Natural killer cell (primary cell): ENCODE measurements at regions not wholly inside any gene's neighbourhood (a gene's known extent, or its start where the extent isn't known, plus 50 kb on each side); places are given as distances from the start of the nearest gene placed in this dataset.

ENCODE experiments used
- ATAC-seq, 3 donors: fragments of 150-1000 bp in 2 of 3; fragments of 200-7000 bp in 1 of 3; cut with Tn5 transposase; 1 replicate in 1 of 3; 2 replicates in 2 of 3; pipeline ENCODE4 v1.10.0; 2021; ENCODE audit warnings: mild to moderate bottlenecking in 2 of 3, moderate library complexity in 2 of 3
- DNase-seq, 2 donors: peaks; one replicate each; pipeline versions ENCODE4 v3.0.0 to v3.0.0-alpha.2; 2013 to 2021; ENCODE audit warnings: mixed read lengths in 1 of 2
- H3K27ac ChIP-seq: one replicate; pipeline ENCODE4 v1.5.1; 2013; ENCODE audit warnings: mild to moderate bottlenecking, low read length
- H3K27me3 ChIP-seq: one replicate; pipeline ENCODE4 v1.6.1; 2013; ENCODE audit warnings: low read length; ENCODE audit not compliant: control insufficient read depth, insufficient read depth
- H3K36me3 ChIP-seq: one replicate; pipeline ENCODE4 v1.6.1; 2013; ENCODE audit warnings: low read length; ENCODE audit not compliant: control insufficient read depth, insufficient read depth
- H3K4me1 ChIP-seq: one replicate; pipeline ENCODE4 v1.6.1; 2013; ENCODE audit warnings: low read length; ENCODE audit not compliant: control insufficient read depth, insufficient read depth
- H3K4me3 ChIP-seq: one replicate; pipeline ENCODE4 v1.5.1; 2013; ENCODE audit warnings: low read length
- H3K9me3 ChIP-seq: one replicate; pipeline ENCODE4 v1.6.1; 2013; ENCODE audit warnings: low read length; ENCODE audit not compliant: control insufficient read depth, insufficient read depth
- H3K27ac Mint-ChIP-seq, 2 donors: one replicate each; pipeline ENCODE4 v1.8.0; 2022; ENCODE audit warnings: mild to moderate bottlenecking in 2 of 2, mixed read lengths in 2 of 2, moderate library complexity in 1 of 2
- H3K27me3 Mint-ChIP-seq, 2 donors: one replicate each; pipeline ENCODE4 v1.8.0; 2022; ENCODE audit warnings: low read depth in 2 of 2, mixed read lengths in 2 of 2
- H3K36me3 Mint-ChIP-seq: one replicate; pipeline ENCODE4 v1.8.0; 2022; ENCODE audit warnings: mixed read lengths
- H3K4me1 Mint-ChIP-seq, 2 donors: one replicate each; pipeline ENCODE4 v1.8.0; 2022; ENCODE audit warnings: mixed read lengths in 2 of 2
- H3K4me3 Mint-ChIP-seq: one replicate; pipeline ENCODE4 v1.8.0; 2022; ENCODE audit warnings: mild to moderate bottlenecking, moderate library complexity, mixed read lengths
- H3K9me3 Mint-ChIP-seq, 2 donors: one replicate each; pipeline ENCODE4 v1.8.0; 2022; ENCODE audit warnings: mixed read lengths in 2 of 2
- CTCF ChIP-seq: fragments of 200-600 bp; IDR thresholded peaks from one replicate; pipeline ENCODE4 v1.8.0; 2022; ENCODE audit warnings: antibody characterized with exemption
- WGBS: methylation state at CpG from one replicate; pipeline ENCODE4 v1.1.7; 2013; ENCODE audit warnings: missing lambda C conversion rate; ENCODE audit not compliant: insufficient coverage; 5-methylcytosine and 5-hydroxymethylcytosine counted together
- intact Hi-C: fragments of 100-400 bp; cut with micrococcal nuclease; formaldehyde crosslinking; loops from one replicate; pipeline ENCODE4 v1.14.2; 2022

GRCh38 chr14:53325176-53325806 is 172.2 kb upstream of the DDHD1 start:
- Histone ChIP-seq H3K4me1 (no peaks in the 10 kb centered on the region), H3K27ac (no peak overlapping the region), H3K9me3 (no peaks in the 10 kb centered on the region), H3K4me3 (no peak overlapping the region), H3K36me3 (no peaks in the 10 kb centered on the region), H3K27me3 (no peaks in the 10 kb centered on the region)
- no peak overlapping the region for H3K27ac Mint-ChIP-seq
- no peaks in the 10 kb centered on the region for H3K27me3 Mint-ChIP-seq
- ATAC-seq = no peak
- intact Hi-C loops = no loop called here
- no peaks in the 10 kb centered on the region for H3K36me3 Mint-ChIP-seq
- no peak for DNase-seq
- H3K4me1 Mint-ChIP-seq = no peaks in the 10 kb centered on the region
- H3K9me3 Mint-ChIP-seq = peaks cover 3 to 6% of the 10 kb centered on the region in 2 donors
- H3K4me3 Mint-ChIP-seq = no peak overlapping the region
- no peak for TF ChIP-seq CTCF

GRCh38 chr14:53316504-53316903 is 163.4 kb upstream of the DDHD1 start:
- Histone ChIP-seq H3K27ac (no peak overlapping the region), H3K4me3 (no peak overlapping the region), H3K4me1 (no peaks in the 10 kb centered on the region), H3K36me3 (no peaks in the 10 kb centered on the region), H3K9me3 (no peaks in the 10 kb centered on the region), H3K27me3 (no peaks in the 10 kb centered on the region)
- Mint-ChIP-seq H3K27me3 (no peaks in the 10 kb centered on the region), H3K4me1 (peaks cover 0 to 7% of the 10 kb centered on the region in 2 donors), H3K9me3 (peaks cover 7 to 16% of the 10 kb centered on the region in 2 donors), H3K36me3 (peaks cover 14% of the 10 kb centered on the region), H3K4me3 (no peak overlapping the region), H3K27ac (no peak overlapping the region)
- ATAC-seq = no peak
- no peak for DNase-seq
- WGBS = 65% methylated on average over 5 of the region's 5 CpGs
- TF ChIP-seq CTCF = no peak
- intact Hi-C loops = no loop called here

GRCh38 chr14:53310412-53310811 is 157.3 kb upstream of the DDHD1 start:
- Mint-ChIP-seq H3K36me3 (peaks cover 6% of the 10 kb centered on the region), H3K4me3 (no peak overlapping the region), H3K27ac (no peak overlapping the region), H3K4me1 (peaks cover 0 to 13% of the 10 kb centered on the region in 2 donors), H3K9me3 (peaks cover 4 to 14% of the 10 kb centered on the region in 2 donors), H3K27me3 (no peaks in the 10 kb centered on the region)
- H3K4me1 ChIP-seq = peaks cover 4% of the 10 kb centered on the region
- intact Hi-C loops = no loop called here
- no peaks in the 10 kb centered on the region for H3K36me3 ChIP-seq
- 82% methylated on average over 2 of the region's 2 CpGs for WGBS
- H3K4me3 ChIP-seq = no peak overlapping the region
- no peak overlapping the region for H3K27ac ChIP-seq
- no peak for DNase-seq
- no peaks in the 10 kb centered on the region for H3K27me3 ChIP-seq
- no peaks in the 10 kb centered on the region for H3K9me3 ChIP-seq
- no peak for TF ChIP-seq CTCF
- ATAC-seq = no peak

- Histone ChIP-seq H3K27me3 (no peaks in the 10 kb centered on the region), H3K4me1 (peaks cover 4% of the 10 kb centered on the region), H3K36me3 (no peaks in the 10 kb centered on the region), H3K4me3 (no peak overlapping the region), H3K9me3 (no peaks in the 10 kb centered on the region), H3K27ac (no peak overlapping the region)
- Mint-ChIP-seq H3K27ac (no peak overlapping the region), H3K9me3 (peaks cover 0 to 7% of the 10 kb centered on the region in 2 donors), H3K4me3 (no peak overlapping the region), H3K27me3 (peaks cover 0 to 2% of the 10 kb centered on the region in 2 donors), H3K36me3 (peaks cover under 1% of the 10 kb centered on the region), H3K4me1 (peaks cover 0 to 6% of the 10 kb centered on the region in 2 donors)
- intact Hi-C loops = no loop called here
- DNase-seq (no peak), ATAC-seq (no peak)
- WGBS = 65% methylated on average over 3 of the region's 3 CpGs
- no peak for TF ChIP-seq CTCF
Observed at GRCh38 chr14:53306911-53307310, 153.8 kb upstream of the DDHD1 start.
